Endodermal cell (in vitro differentiated cells): ENCODE measurements at regions not wholly inside any gene's neighbourhood (a gene's known extent, or its start where the extent isn't known, plus 50 kb on each side); places are given as distances from the start of the nearest gene placed in this dataset.

Experiments
- DNase-seq: peaks from one replicate; pipeline ENCODE4 v3.0.0-alpha.2; 2017
- H3K27ac ChIP-seq: 2 replicates; pipeline ENCODE4 v1.5.1; 2013; ENCODE audit warnings: mild to moderate bottlenecking, low read depth, low read length, moderate library complexity
- H3K27me3 ChIP-seq: 2 replicates; pipeline ENCODE4 v1.6.1; 2013; ENCODE audit warnings: mild to moderate bottlenecking, low read length, moderate library complexity; ENCODE audit not compliant: insufficient read depth, control insufficient read depth, poor library complexity, severe bottlenecking
- H3K36me3 ChIP-seq: 2 replicates; pipeline ENCODE4 v1.7.0; 2013; ENCODE audit warnings: mild to moderate bottlenecking, low read length, moderate library complexity; ENCODE audit not compliant: control insufficient read depth, insufficient read depth
- H3K4me1 ChIP-seq: one replicate; pipeline ENCODE4 v1.7.0; 2013; ENCODE audit warnings: low read length; ENCODE audit not compliant: control insufficient read depth, insufficient read depth
- H3K4me3 ChIP-seq: 2 replicates; pipeline ENCODE4 v1.5.1; 2013; ENCODE audit warnings: mild to moderate bottlenecking, low read length, moderate library complexity
- H3K9ac ChIP-seq: 2 replicates; pipeline ENCODE4 v1.6.1; 2013; ENCODE audit warnings: mild to moderate bottlenecking, low read length, moderate library complexity; ENCODE audit not compliant: poor library complexity, severe bottlenecking; ENCODE audit errors: extremely low read depth
- H3K9me3 ChIP-seq: 2 replicates; pipeline ENCODE4 v1.6.1; 2013; ENCODE audit warnings: mild to moderate bottlenecking, low read length, moderate library complexity; ENCODE audit not compliant: control insufficient read depth
- H3K27ac Mint-ChIP-seq: 2 replicates; pipeline ENCODE4 v1.8.0; 2020; ENCODE audit warnings: mixed read lengths
- H3K27me3 Mint-ChIP-seq: 2 replicates; pipeline ENCODE4 v1.8.0; 2021; ENCODE audit warnings: mild to moderate bottlenecking, mixed read lengths; ENCODE audit not compliant: insufficient read depth
- H3K36me3 Mint-ChIP-seq: 2 replicates; pipeline ENCODE4 v1.8.0; 2020; ENCODE audit warnings: low read depth, mixed read lengths
- H3K4me1 Mint-ChIP-seq: 2 replicates; pipeline ENCODE4 v1.8.0; 2020; ENCODE audit warnings: mixed read lengths
- H3K4me3 Mint-ChIP-seq: 2 replicates; pipeline ENCODE4 v1.8.0; 2020; ENCODE audit warnings: mild to moderate bottlenecking, moderate library complexity, mixed read lengths
- H3K9me3 Mint-ChIP-seq: 2 replicates; pipeline ENCODE4 v1.8.0; 2020; ENCODE audit warnings: mild to moderate bottlenecking, mixed read lengths
- CTCF ChIP-seq: fragments of 200-600 bp; sonication (generic); conservative IDR thresholded peaks from 2 replicates; pipeline ENCODE4 v1.5.0; 2021; ENCODE audit warnings: antibody characterized with exemption, mild to moderate bottlenecking
- WGBS, 2 experiments: methylation state at CpG; one replicate each; pipeline versions ENCODE4 v1.1.5 to v1.1.7; 2013; ENCODE audit warnings: missing lambda C conversion rate in 2 of 2, mixed read lengths in 1 of 2; ENCODE audit not compliant: insufficient coverage in 1 of 2, insufficient read length in 1 of 2; 5-methylcytosine and 5-hydroxymethylcytosine counted together

GRCh38 chr13:73908809-73909208 is 225.4 kb downstream of the KLF12 start:
- no peaks in the 10 kb centered on the region for H3K27me3 Mint-ChIP-seq
- no peak for TF ChIP-seq CTCF
- 98 to 99% methylated on average over 5 of the region's 5 CpGs for WGBS, 2 experiments
- peaks cover 18% of the 10 kb centered on the region for H3K4me1 Mint-ChIP-seq
- Histone ChIP-seq H3K36me3 (no peaks in the 10 kb centered on the region), H3K9ac (no peak overlapping the region), H3K4me3 (no peak overlapping the region), H3K4me1 (no peaks in the 10 kb centered on the region), H3K27me3 (no peaks in the 10 kb centered on the region), H3K27ac (no peak overlapping the region), H3K9me3 (no peaks in the 10 kb centered on the region)
- H3K4me3 Mint-ChIP-seq = no peak overlapping the region
- no peak overlapping the region for H3K27ac Mint-ChIP-seq
- no peak for DNase-seq
- H3K9me3 Mint-ChIP-seq = no peaks in the 10 kb centered on the region
- H3K36me3 Mint-ChIP-seq = no peaks in the 10 kb centered on the region

GRCh38 chr13:73904625-73905024 is 229.6 kb downstream of the KLF12 start:
- H3K27ac ChIP-seq = no peak overlapping the region
- no peaks in the 10 kb centered on the region for H3K9me3 ChIP-seq
- 94 to 100% methylated on average over 2 to 3 of the region's 3 CpGs for WGBS, 2 experiments
- no peaks in the 10 kb centered on the region for H3K4me1 ChIP-seq
- no peak for TF ChIP-seq CTCF
- H3K27ac Mint-ChIP-seq = no peak overlapping the region
- H3K4me3 Mint-ChIP-seq = no peak overlapping the region
- no peak for DNase-seq
- H3K9me3 Mint-ChIP-seq = no peaks in the 10 kb centered on the region
- H3K4me3 ChIP-seq = no peak overlapping the region
- no peaks in the 10 kb centered on the region for H3K27me3 Mint-ChIP-seq
- no peak overlapping the region for H3K9ac ChIP-seq
- no peaks in the 10 kb centered on the region for H3K36me3 ChIP-seq
- H3K36me3 Mint-ChIP-seq = no peaks in the 10 kb centered on the region
- H3K4me1 Mint-ChIP-seq = no peaks in the 10 kb centered on the region
- H3K27me3 ChIP-seq = no peaks in the 10 kb centered on the region

DNA sequence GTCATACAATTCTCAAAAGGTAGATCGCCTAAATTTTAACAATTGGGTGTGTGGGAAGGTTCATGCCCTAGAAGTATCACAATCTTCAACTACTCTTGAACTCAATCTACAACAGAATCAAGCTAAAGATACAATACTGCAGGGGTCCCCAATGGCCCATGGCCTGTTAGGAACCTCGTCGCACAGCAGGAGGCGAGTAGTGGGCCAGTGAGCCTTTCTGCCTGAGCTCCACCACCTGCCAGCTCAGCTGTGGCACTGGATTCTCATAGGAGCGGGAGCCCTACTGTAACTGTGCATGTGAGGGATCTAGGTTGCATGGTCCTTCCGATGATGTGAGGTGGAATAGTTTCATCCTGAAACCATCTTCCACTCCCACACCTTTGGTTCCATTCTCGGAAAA is 230.6 kb downstream of the KLF12 start:
- peak; percentile 65 for DNase-seq
- Histone ChIP-seq H3K9me3 (no peaks in the 10 kb centered on the region), H3K4me3 (no peak overlapping the region), H3K4me1 (no peaks in the 10 kb centered on the region), H3K27ac (no peak overlapping the region), H3K9ac (no peak overlapping the region), H3K27me3 (no peaks in the 10 kb centered on the region), H3K36me3 (no peaks in the 10 kb centered on the region)
- H3K27ac Mint-ChIP-seq = no peak overlapping the region
- H3K27me3 Mint-ChIP-seq = no peaks in the 10 kb centered on the region
- no peaks in the 10 kb centered on the region for H3K36me3 Mint-ChIP-seq
- H3K9me3 Mint-ChIP-seq = no peaks in the 10 kb centered on the region
- H3K4me1 Mint-ChIP-seq = no peaks in the 10 kb centered on the region
- no peak overlapping the region for H3K4me3 Mint-ChIP-seq
- WGBS, 2 experiments = 92 to 100% methylated on average over 3 to 6 of the region's 7 CpGs
- no peak for TF ChIP-seq CTCF
